GM18502 (cell line): ENCODE measurements at regions not wholly inside any gene's neighbourhood (a gene's known extent, or its start where the extent isn't known, plus 50 kb on each side); places are given as distances from the start of the nearest gene placed in this dataset.
"Not testable (repeated sequence)": the region's sequence is repeated elsewhere in the genome, so short reads cannot be mapped to it uniquely, and the experiment has no call there.

Source experiments
- ATAC-seq: cut with Tn5 transposase; IDR thresholded peaks from one replicate; pipeline ENCODE4 v1.9.1; 2021; ENCODE audit warnings: mild to moderate bottlenecking; ENCODE audit not compliant: unreplicated experiment, poor library complexity

DNA sequence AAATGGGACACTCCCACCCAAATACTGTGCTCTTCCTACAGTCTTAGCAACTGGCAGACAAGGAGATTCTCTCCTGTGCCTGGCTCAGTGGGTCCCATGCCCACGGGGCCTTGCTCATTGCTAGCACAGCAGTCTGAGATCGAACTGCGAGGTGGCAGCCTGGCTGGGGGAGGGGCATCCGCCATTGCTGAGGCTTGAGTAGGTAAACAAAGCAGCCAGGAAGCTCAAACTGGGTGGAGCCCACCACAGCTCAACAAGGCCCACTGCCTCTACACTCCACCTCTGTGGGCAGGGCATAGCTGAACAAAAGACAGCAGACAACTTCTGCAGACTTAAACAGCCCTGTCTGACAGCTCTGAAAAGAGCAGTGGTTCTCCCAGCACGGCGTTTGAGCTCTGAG, 174.8 kb downstream of the COL12A1 start:
- ATAC-seq = not testable (repeated sequence)

GRCh38 chr6:75029333-75029732, 176.5 kb downstream of the COL12A1 start:
- no peak for ATAC-seq

DNA sequence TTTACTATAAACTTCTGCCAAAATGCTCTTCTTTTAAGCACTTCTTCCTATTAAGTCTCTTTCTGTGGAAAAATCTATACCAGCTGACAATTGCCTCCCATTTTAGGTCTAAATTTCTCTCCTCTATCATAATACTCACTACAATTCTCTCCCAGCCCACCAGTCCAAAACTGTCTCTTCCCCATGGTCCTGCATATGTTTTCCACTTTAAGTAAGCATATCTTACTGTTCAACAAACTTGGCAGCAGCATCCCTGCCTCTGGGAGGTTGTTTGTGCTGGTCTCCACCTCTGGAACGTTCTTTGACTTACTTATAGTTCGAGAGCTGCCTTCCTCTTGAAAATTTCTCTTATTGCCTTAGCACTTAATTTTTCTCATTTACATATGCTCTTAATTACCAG, 180.5 kb downstream of the COL12A1 start:
- no peak for ATAC-seq

GRCh38 chr6:75024828-75025227, 181.0 kb downstream of the COL12A1 start:
- no peak for ATAC-seq

GRCh38 chr6:75023634-75024033, 182.2 kb downstream of the COL12A1 start:
- ATAC-seq = no peak

- no peak for ATAC-seq
These were observed 184.9 kb downstream of the COL12A1 start for GRCh38 chr6:75020971-75021370.

DNA sequence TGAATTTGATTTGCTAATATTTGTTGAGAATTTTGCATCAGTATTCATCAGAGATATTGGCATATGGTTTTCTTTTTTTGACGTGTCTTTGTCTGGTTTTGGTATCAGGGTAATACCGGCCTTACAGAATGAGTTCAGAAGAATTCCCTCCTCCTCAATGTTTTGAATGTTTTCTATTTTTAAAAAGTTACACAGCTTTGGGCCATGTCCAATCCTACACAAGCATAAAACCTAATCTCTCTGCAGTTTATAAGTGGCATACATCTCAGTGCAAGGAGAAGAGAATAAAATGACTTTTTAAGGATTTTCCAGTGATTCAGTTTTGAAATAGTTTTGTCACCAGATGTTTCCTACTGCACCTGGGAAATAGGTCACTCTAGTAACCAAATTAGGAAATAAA, 185.5 kb downstream of the COL12A1 start:
- no peak for ATAC-seq

DNA sequence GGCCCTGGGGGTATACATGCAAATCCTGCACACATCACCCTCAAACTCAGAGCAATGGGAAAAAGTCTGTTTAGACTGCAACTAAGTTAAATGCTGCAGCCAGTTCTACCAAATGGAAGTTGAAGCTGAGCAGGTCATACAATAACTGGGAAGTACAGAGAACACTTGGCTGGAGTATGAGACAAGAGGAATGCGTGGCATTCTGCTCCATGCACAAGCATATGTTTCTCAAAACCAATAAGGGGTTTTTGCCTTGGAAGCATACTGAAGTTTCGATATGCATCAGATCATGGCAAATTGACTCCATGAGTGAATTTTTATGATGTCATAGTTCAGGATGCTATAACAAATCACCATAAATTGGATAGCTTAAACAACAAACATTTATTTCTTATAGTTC, 193.8 kb downstream of the COL12A1 start:
- no peak for ATAC-seq

- not testable (repeated sequence) for ATAC-seq
These were observed 201.9 kb downstream of the COL12A1 start for GRCh38 chr6:75003984-75004383.

GRCh38 chr6:74997646-74998045, 208.2 kb downstream of the COL12A1 start:
- no peak for ATAC-seq

DNA sequence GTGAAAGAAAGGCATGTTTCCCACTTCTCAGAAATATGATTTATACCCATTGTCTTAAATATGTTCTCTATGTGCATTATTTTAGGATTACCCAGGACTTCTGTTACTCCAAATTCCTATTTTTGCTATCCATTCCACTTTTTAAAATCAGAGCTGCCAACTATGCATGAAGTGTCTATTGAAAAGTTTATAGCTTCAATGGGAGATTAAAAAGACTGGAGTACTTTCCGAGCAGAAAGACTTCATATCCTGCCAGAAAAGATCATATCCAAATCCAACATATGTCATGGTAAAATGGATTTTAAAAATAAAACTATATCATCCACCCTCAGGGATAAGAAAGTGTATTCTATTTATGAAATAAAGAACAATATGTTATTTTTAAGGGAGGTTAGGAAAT, 212.7 kb downstream of the COL12A1 start:
- ATAC-seq = no peak

DNA sequence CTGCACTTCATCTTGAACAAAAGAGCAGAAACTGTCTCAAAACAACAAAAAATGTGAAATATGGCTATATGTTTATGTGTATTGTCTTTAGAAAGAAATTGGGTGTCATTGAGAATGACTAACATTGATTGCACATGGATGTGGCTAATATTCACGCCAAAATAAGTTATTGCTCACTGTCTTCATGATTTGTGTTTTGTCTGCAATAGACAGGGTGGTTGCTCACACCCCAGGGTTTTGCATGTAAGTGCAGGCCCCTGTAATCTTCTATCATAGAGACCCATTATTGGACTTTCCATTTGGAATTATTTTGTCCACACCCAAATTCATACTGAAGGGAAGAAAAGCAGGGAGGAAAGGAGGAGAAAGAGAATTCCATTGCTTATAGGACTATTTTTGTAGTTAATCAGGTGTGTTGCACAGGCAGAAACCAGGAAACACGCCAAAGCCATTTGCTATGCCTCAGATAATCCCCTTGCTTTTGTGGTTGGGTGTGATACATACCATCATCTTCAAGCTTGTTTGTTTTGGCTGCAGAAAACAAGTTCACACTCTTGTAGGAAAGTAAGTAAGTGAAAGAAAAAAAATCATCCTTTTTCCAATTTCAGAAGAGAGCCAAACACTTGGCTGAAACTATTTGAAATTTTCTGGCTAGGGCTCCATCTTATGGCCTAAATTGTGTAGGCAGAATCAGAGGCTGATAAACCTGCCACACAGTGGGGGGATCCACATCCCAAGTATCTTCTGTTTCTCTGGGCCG, 214.1 kb downstream of the COL12A1 start:
- ATAC-seq = no peak

- no peak for ATAC-seq
These were observed 226.6 kb downstream of the COL12A1 start for GRCh38 chr6:74979065-74979766.

DNA sequence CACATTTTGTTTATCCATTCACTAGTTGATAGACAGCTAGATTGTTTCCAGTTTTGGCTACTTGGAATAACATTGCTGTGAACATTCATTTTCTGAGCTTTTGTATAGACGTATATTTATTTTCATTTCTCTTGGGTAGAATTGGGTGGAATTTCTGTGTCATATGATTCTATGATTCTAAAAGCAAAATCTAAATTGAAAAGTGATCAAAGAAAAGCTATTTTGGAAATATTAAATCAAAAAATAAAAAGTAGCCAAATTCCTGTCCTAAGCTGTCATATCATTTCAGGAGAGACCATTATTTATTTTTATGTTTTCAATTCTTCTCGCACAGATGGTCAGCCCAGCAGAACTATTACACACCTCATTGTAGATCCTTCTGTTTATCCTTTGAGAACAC, 229.2 kb downstream of the COL12A1 start:
- no peak for ATAC-seq

DNA sequence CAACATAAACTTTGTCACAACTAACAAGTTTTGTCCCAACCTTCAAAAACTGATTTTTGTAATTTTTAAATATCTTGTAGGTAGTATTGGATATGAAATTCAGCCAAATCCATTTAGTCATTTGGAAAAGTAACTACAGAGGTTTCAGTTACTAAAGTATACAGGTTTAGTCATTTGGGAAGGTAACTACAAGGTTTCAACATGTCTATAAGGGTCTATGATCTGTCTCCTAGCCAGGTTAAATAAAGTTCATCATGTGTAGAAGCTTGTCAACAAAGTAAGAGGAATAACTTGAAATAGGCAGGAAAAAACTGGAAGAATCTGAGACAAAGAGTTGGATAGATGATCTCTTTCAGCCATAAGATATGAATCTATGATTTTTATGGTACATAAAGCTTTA, 229.8 kb downstream of the COL12A1 start:
- no peak for ATAC-seq

DNA sequence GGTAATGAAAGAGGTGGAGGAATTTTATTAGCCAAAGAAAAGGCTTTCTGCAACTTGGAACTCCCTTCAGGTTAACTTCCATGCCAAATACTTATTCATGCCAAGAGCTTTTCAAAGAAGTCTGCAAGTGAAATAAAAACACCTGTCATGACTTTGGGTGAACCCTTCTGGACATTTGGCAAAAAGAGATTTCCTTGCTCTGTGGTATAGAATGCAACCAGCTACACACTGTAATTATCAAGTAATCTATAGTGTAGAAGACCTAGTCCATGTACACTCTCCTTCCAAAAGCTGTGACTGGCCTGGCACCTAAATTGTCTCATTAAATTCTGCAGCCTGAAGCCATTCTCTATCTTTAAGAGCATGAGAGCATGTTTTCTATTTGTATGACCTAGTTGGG, 232.3 kb downstream of the COL12A1 start:
- no peak for ATAC-seq

DNA sequence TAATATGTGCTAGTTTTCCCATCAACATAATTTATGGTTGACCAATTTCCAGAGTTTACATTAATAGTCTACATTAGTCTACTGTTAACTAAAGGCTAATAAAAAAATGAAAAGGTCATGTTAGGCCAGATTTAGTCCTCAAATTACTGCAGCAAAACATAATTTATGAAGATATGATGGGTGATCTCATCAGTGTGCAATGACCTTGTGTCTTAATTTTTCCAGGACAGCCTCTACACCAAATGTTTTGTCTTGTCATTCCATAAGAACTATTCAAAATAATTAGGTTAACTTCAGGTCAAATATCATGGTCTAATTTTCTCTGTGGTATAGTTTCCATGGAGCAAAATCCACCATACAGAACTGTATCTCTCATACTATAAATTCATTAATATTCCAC, 234.2 kb downstream of the COL12A1 start:
- ATAC-seq = no peak

DNA sequence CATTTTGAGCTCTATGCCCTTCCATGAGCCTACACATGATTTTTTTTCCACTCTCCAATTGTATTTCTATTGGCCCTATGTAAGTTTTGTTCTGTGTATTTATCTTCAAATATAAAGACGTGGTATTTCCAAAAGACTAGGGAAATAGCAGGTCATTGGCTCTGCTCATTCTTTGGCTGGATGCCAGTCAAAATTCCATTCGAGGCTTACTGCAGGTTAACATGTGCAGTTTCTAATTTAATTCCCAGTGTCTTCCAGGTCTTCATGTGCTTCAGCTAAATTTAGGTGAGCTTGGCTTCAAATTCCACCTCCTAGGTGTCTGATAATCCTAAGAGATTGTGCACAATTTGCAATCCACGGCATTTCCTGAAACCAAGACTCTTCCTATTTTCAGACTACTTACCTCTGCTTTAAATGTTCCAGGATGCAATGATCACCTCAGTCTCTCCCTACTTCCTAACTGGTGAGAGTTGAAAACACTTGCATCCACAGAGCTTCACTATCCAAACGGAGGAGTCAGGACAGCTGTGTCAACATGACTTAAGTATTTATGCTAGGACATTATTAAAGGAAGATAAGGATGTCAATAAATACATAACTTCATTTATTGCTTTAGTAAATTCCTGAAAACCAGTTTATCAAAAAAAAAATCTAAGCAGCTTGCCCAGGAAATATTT, 236.1 kb downstream of the COL12A1 start:
- no peak for ATAC-seq

DNA sequence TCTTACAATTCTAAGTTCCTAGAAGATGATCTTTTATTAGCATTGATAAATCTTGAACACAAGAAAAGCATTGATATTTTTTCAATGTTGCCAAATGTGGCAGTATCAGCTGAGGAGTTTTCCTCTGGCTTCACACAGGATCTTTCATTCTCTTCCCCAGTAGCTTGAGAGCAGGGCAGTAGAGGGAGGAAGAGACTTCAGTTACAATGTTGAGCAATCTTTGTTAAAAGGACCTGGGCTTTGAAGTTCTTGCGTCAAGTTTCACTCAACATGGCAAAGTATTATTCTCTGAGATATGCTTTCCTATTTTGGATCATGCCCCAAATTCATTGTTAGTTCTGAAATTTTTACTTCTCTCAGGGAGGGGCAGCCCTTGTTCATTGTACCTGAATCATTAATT, 238.0 kb downstream of the COL12A1 start:
- no peak for ATAC-seq

- no peak for ATAC-seq
These were observed 239.1 kb downstream of the COL12A1 start for GRCh38 chr6:74966712-74967111.

GRCh38 chr6:74964871-74965441, 240.9 kb downstream of the COL12A1 start:
- no peak for ATAC-seq
